SK-N-SH treated with all-trans-retinoic acid at 6 μM for 48 hours (cell line): ENCODE measurements at regions not wholly inside any gene's neighbourhood (a gene's known extent, or its start where the extent isn't known, plus 50 kb on each side); places are given as distances from the start of the nearest gene placed in this dataset.
A peak's percentile ranks its signal among the peaks of the same experiment; 100 is the strongest.

ENCODE experiments used
- ATAC-seq: fragments of 200-7000 bp; cut with Tn5 transposase; 3 replicates; pipeline ENCODE4 v1.9.1; 2020; ENCODE audit warnings: mild to moderate bottlenecking, moderate library complexity
- ARNTL ChIP-seq: fragments of 450-650 bp; formaldehyde crosslinking; IDR thresholded peaks from 2 replicates; pipeline ENCODE4 v1.5.0; 2020; ENCODE audit warnings: low read depth, mild to moderate bottlenecking, moderate library complexity, borderline replicate concordance
- BACH2 ChIP-seq: fragments of 250-450 bp; sonication (Bioruptor Pico); IDR thresholded peaks from 2 replicates; pipeline ENCODE4 v1.9.0; 2021; ENCODE audit warnings: mild to moderate bottlenecking, borderline replicate concordance
- CREB5 ChIP-seq: fragments of 250-450 bp; sonication (Bioruptor Pico); IDR thresholded peaks from 2 replicates; pipeline ENCODE4 v1.5.1; 2020; ENCODE audit warnings: low read depth, mild to moderate bottlenecking, moderate library complexity
- CSDC2 ChIP-seq: fragments of 250-450 bp; sonication (Bioruptor Pico); IDR thresholded peaks from 2 replicates; pipeline ENCODE4 v1.5.0; 2020; ENCODE audit warnings: mild to moderate bottlenecking, moderate library complexity
- ESRRG ChIP-seq: fragments of 250-450 bp; sonication (Bioruptor Pico); IDR thresholded peaks from 2 replicates; pipeline ENCODE4 v1.6.1; 2021; ENCODE audit warnings: mild to moderate bottlenecking
- GLIS3 ChIP-seq: fragments of 250-450 bp; sonication (Bioruptor Pico); IDR thresholded peaks from 2 replicates; pipeline ENCODE4 v1.5.0; 2020; ENCODE audit warnings: mild to moderate bottlenecking, moderate library complexity
- OSR1 ChIP-seq: fragments of 250-450 bp; sonication (Bioruptor Pico); IDR thresholded peaks from 2 replicates; pipeline ENCODE4 v1.8.0; 2022; ENCODE audit warnings: moderate library complexity, mild to moderate bottlenecking, inconsistent platforms
- PATZ1 ChIP-seq: fragments of 250-450 bp; sonication (Bioruptor Pico); IDR thresholded peaks from 2 replicates; pipeline ENCODE4 v1.8.0; 2020; ENCODE audit warnings: mild to moderate bottlenecking, moderate library complexity, borderline replicate concordance
- POU6F1 ChIP-seq: fragments of 250-450 bp; sonication (Bioruptor Pico); IDR thresholded peaks from 2 replicates; pipeline ENCODE4 v1.8.0; 2021; ENCODE audit warnings: low read depth, mild to moderate bottlenecking, moderate library complexity, borderline replicate concordance
- PPARA ChIP-seq: fragments of 250-450 bp; sonication (Bioruptor Pico); IDR thresholded peaks from 2 replicates; pipeline ENCODE4 v1.5.0; 2020; ENCODE audit warnings: mild to moderate bottlenecking, borderline replicate concordance
- RARB ChIP-seq: fragments of 250-450 bp; sonication (Bioruptor Pico); IDR thresholded peaks from 2 replicates; pipeline ENCODE4 v1.8.0; 2021; ENCODE audit warnings: mild to moderate bottlenecking, moderate library complexity
- SNAI2 ChIP-seq: fragments of 250-450 bp; sonication (Bioruptor Pico); IDR thresholded peaks from 2 replicates; pipeline ENCODE4 v1.5.0; 2020; ENCODE audit warnings: mild to moderate bottlenecking, moderate library complexity
- TCF4 ChIP-seq: fragments of 250-450 bp; sonication (Bioruptor Pico); IDR thresholded peaks from 2 replicates; pipeline ENCODE4 v1.8.0; 2021; ENCODE audit warnings: mild to moderate bottlenecking, moderate library complexity, borderline replicate concordance
- TOX ChIP-seq: fragments of 250-450 bp; sonication (Bioruptor Pico); IDR thresholded peaks from 2 replicates; pipeline ENCODE4 v1.8.0; 2021; ENCODE audit warnings: mild to moderate bottlenecking, moderate library complexity, borderline replicate concordance
- ZC3H10 ChIP-seq: fragments of 250-450 bp; sonication (Bioruptor Pico); IDR thresholded peaks from 2 replicates; pipeline ENCODE4 v1.5.1; 2021; ENCODE audit warnings: mild to moderate bottlenecking, moderate library complexity
- ZFP3 ChIP-seq: fragments of 250-450 bp; sonication (Bioruptor Pico); IDR thresholded peaks from 2 replicates; pipeline ENCODE4 v1.5.0; 2020; ENCODE audit warnings: mild to moderate bottlenecking, moderate library complexity
- ZFP30 ChIP-seq: fragments of 450-650 bp; formaldehyde crosslinking; IDR thresholded peaks from 2 replicates; pipeline ENCODE4 v1.5.0; 2022; ENCODE audit warnings: mild to moderate bottlenecking, moderate library complexity
- ZNF565 ChIP-seq: fragments of 450-650 bp; formaldehyde crosslinking; conservative IDR thresholded peaks from 2 replicates; pipeline ENCODE4 v1.5.0; 2020; ENCODE audit warnings: low read depth, mild to moderate bottlenecking, moderate library complexity
- ZNF70 ChIP-seq: fragments of 450-650 bp; formaldehyde crosslinking; IDR thresholded peaks from 2 replicates; pipeline ENCODE4 v1.5.0; 2020; ENCODE audit warnings: mild to moderate bottlenecking, moderate library complexity
- ZNF8 ChIP-seq: fragments of 450-650 bp; formaldehyde crosslinking; IDR thresholded peaks from 2 replicates; pipeline ENCODE4 v1.5.0; 2020; ENCODE audit warnings: mild to moderate bottlenecking, moderate library complexity
- TF ChIP-seq, protein P1 (sequence below): fragments of 250-450 bp; sonication (Bioruptor Pico); IDR thresholded peaks from 2 replicates; pipeline ENCODE4 v1.5.0; 2020; ENCODE audit warnings: mild to moderate bottlenecking, moderate library complexity
- TF ChIP-seq, protein P2 (sequence below): fragments of 250-450 bp; sonication (Bioruptor Pico); IDR thresholded peaks from 2 replicates; pipeline ENCODE4 v1.5.1; 2021; ENCODE audit warnings: mild to moderate bottlenecking, moderate library complexity

DNA sequence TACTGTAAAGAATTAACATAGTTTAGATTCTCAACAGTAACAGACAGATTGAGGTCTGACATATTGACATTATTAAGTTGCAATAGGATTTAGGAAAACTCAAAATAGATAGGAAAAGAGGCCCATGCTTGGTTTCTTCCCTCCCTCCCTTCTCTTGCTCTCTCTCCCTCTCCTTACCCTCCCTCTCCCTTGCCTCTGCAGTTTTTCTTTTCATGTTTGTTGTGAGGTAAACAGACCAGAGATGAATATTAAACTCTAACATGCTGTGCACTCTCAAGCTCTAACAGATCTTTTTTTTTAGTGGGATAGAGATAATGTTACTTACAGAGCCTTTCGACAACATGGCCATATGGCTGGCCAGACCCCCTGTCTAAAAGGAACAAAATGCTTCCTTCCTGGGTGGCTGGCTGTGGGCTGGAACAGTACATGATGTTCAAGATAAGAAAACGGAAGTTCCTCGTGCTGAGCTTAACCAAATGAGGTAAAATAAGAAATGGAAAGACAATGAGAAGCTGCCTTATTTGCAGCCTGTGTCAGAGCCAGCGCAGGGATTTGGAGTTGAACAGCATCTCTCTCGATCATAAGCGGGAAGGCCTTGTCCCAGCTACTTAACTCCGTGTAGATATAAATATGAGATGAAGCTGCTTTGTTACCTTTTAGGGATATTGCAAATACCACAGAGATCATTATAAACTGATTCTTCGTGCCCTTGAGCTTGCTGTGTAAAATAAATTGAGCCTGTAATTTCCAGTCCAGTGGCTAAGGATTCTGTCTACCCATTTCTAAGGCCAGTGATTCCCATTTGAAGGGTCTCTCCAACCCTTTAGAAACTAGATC, 391.9 kb upstream of the NPVF start:
- TF ChIP-seq CSDC2 (CRISPR knock-in tag), result no peak
- no peak for TF ChIP-seq ZNF565 (CRISPR knock-in tag)
- TF ChIP-seq GLIS3 (CRISPR knock-in tag), result no peak
- peak; percentile 92 for TF ChIP-seq ZNF70 (CRISPR knock-in tag)
- TF ChIP-seq, protein P1, sequence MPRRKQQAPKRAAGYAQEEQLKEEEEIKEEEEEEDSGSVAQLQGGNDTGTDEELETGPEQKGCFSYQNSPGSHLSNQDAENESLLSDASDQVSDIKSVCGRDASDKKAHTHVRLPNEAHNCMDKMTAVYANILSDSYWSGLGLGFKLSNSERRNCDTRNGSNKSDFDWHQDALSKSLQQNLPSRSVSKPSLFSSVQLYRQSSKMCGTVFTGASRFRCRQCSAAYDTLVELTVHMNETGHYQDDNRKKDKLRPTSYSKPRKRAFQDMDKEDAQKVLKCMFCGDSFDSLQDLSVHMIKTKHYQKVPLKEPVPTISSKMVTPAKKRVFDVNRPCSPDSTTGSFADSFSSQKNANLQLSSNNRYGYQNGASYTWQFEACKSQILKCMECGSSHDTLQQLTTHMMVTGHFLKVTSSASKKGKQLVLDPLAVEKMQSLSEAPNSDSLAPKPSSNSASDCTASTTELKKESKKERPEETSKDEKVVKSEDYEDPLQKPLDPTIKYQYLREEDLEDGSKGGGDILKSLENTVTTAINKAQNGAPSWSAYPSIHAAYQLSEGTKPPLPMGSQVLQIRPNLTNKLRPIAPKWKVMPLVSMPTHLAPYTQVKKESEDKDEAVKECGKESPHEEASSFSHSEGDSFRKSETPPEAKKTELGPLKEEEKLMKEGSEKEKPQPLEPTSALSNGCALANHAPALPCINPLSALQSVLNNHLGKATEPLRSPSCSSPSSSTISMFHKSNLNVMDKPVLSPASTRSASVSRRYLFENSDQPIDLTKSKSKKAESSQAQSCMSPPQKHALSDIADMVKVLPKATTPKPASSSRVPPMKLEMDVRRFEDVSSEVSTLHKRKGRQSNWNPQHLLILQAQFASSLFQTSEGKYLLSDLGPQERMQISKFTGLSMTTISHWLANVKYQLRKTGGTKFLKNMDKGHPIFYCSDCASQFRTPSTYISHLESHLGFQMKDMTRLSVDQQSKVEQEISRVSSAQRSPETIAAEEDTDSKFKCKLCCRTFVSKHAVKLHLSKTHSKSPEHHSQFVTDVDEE (CRISPR knock-in tag), result peak; percentile 62
- peak; percentile 89 for TF ChIP-seq TCF4 (CRISPR knock-in tag)
- no peak for ATAC-seq

- no peak for TF ChIP-seq OSR1 (CRISPR knock-in tag)
- no peak for TF ChIP-seq RARB (CRISPR knock-in tag)
- TF ChIP-seq ZNF8 (CRISPR knock-in tag), result no peak
- no peak for TF ChIP-seq BACH2
- no peak for TF ChIP-seq TOX (CRISPR knock-in tag)
- TF ChIP-seq, protein P2, sequence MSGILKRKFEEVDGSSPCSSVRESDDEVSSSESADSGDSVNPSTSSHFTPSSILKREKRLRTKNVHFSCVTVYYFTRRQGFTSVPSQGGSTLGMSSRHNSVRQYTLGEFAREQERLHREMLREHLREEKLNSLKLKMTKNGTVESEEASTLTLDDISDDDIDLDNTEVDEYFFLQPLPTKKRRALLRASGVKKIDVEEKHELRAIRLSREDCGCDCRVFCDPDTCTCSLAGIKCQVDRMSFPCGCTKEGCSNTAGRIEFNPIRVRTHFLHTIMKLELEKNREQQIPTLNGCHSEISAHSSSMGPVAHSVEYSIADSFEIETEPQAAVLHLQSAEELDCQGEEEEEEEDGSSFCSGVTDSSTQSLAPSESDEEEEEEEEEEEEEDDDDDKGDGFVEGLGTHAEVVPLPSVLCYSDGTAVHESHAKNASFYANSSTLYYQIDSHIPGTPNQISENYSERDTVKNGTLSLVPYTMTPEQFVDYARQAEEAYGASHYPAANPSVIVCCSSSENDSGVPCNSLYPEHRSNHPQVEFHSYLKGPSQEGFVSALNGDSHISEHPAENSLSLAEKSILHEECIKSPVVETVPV (CRISPR knock-in tag), result no peak
- no peak for TF ChIP-seq ZNF565 (CRISPR knock-in tag)
- no peak for TF ChIP-seq SNAI2
- no peak for ATAC-seq
These were observed 393.7 kb upstream of the NPVF start for GRCh38 chr7:25621993-25622392.

- TF ChIP-seq RARB (CRISPR knock-in tag), result no peak
- no peak for TF ChIP-seq TOX (CRISPR knock-in tag)
- TF ChIP-seq ZC3H10, result no peak
- TF ChIP-seq ZFP30 (CRISPR knock-in tag), result no peak
- TF ChIP-seq GLIS3 (CRISPR knock-in tag), result no peak
- TF ChIP-seq ZNF70 (CRISPR knock-in tag), result no peak
- no peak for TF ChIP-seq ESRRG
- TF ChIP-seq OSR1 (CRISPR knock-in tag), result no peak
- TF ChIP-seq SNAI2, result no peak
- TF ChIP-seq ZFP3 (CRISPR knock-in tag), result no peak
- TF ChIP-seq CREB5 (CRISPR knock-in tag), result no peak
- TF ChIP-seq, protein P2 (CRISPR knock-in tag), result no peak
- TF ChIP-seq CSDC2 (CRISPR knock-in tag), result no peak
- TF ChIP-seq ARNTL (CRISPR knock-in tag), result no peak
- no peak for ATAC-seq
These were observed 394.4 kb upstream of the NPVF start for GRCh38 chr7:25622695-25623094.

DNA sequence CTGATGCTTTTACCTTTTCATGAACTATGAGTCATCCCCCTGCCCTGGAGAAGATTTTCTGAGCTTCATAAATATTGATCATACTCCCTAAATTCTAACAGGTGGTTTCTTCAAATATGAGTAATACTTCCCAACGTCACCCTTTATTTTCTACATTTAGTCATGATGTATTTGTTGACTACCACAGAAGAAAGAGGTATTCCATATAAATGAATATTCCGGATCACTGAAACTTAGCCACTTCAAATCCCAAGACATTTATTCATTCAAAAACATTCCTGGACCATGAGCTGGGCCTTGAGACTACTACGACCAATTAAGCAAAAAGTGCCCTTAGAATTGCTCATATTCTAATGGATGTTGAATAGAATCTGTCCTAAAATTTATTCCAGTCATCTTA, 395.8 kb upstream of the NPVF start:
- no peak for ATAC-seq
- TF ChIP-seq GLIS3 (CRISPR knock-in tag) (no peak), ZNF565 (CRISPR knock-in tag) (no peak), POU6F1 (no peak), PATZ1 (CRISPR knock-in tag) (no peak), ZFP30 (CRISPR knock-in tag) (no peak), PPARA (CRISPR knock-in tag) (no peak), CSDC2 (CRISPR knock-in tag) (no peak), ESRRG (no peak), ZNF70 (CRISPR knock-in tag) (no peak), ARNTL (CRISPR knock-in tag) (no peak)
- TF ChIP-seq, protein P2 (CRISPR knock-in tag), result no peak
